ENCODE measurements at regions not wholly inside any gene's neighbourhood (a gene's known extent, or its start where the extent isn't known, plus 50 kb on each side); places are given as distances from the start of the nearest gene placed in this dataset.
"Not testable (repeated sequence)": the region's sequence is repeated elsewhere in the genome, so short reads cannot be mapped to it uniquely, and the experiment has no call there.

- DNase-seq: no peak
These were observed 112.1 kb downstream of the COPRS start for GRCh38 chr17:31746884-31747495.

GRCh38 chr17:31745964-31746600 is 113.0 kb downstream of the COPRS start:
- no peak for DNase-seq

DNA sequence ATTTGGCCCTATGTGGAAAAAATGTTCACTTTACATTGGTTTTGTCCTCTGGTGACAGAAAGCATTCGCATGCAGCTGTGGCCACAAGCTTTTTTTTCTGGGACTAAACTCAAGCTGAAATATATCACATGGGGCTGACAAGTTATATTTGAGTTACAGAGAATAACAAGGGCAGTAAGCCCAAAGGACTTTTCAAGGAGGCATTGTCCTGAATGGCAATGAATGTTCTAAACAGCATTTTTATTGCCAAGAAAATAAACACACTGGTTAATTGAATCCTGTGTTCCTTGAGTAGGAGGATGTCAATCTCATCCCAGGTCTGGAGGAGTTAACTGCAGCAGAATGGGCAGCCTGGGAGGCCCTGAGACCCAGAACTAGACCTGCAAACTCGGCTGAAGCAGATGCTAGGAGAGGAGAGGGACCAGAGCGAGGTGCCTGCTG is 114.5 kb downstream of the COPRS start:
- no peak for DNase-seq

DNA sequence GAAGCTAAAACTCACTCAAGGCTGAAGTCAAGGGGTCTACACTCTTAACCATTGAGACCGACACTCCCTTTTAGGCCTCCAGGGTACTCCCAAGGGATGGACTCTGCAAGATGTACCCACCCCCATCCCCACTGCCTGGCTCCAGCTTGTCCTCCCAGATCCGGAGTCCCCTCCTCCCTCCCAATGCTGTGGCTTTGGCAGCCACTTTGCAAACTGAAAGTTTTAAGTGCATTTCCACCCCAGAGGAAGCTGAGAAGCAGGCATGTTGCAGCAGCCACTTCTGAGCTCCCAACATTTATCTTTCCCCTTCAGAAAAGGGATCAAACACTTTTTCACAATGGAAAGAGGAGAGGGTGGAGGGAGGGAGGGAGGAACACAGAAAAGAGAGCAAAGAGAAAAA is 115.2 kb downstream of the COPRS start:
- peak; percentile 80 for DNase-seq

GRCh38 chr17:31741371-31741770 is 117.7 kb downstream of the COPRS start:
- DNase-seq: no peak

- DNase-seq: peak; percentile 77
These were observed 118.4 kb downstream of the COPRS start for GRCh38 chr17:31740611-31741082.

DNA sequence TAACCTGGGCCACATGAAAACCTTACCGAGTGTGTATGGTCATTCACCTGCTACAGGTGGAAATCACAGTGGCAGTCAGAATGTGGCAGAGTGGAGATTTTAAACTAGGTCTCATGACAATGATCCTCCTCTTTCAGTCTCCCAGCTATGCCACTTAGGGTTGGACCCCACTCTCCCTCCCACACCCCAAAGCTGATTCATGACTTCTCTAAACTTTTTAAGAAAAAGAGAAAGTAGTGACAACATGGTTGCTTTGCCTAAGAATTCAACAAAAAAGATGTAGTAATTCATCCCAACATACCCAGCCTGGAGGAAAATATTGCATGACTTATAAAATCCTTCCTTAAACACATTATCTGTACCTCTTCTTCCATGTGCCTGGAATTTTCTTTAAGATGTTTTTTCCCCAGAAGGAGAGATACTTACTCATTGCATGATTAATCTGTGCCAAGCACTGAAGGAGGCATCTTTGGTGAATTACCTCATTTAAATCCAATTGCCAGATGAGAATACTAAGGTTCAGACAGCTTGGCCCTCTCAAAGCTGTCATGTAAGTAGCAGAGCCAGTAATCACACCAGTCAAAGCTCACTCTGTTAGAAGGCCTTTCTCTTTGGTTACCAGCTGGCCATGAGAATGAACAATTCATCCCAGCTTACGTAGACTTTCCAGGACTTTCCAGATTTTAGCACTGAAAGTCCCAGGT is 119.9 kb downstream of the COPRS start:
- no peak for DNase-seq

- DNase-seq: no peak
These were observed 120.6 kb downstream of the COPRS start for GRCh38 chr17:31738488-31738887.

- no peak for DNase-seq
These were observed 121.0 kb downstream of the COPRS start for GRCh38 chr17:31738067-31738466.

DNA sequence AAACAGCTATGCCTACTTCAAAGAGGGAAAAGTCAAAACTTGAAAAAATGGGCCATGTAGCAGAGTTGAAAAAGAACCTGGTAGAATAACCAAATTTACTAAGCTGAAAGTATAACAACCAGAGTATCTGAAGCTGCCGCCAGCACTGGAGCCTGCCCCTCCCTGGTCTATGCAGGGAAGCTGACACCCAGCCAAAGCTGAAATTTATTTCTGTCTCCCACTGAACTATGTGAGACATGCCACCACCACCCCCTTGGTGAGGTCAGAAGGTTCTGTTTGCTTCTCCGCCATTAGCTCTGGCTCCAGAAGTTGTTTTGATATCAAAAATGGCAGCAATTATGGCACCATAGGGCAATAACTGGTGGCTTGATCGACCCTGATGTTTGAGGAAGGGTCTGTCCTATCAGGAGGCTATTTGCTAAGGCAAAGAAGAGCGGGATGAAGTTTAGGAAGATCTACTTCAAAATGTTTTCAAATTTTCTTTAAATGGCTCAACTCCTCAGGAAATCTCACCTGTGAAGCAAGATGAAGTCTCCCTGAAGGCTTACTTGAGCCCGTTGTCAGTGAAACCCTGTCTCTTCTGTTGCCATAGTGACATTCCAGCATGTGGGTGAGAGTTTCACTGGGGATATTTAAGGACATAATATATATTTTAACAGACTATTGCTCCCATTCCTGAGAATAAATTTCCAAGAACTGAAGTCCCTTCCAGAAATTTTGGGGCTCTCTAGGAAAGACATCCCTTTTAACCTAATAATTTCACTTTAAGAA is 122.0 kb downstream of the COPRS start:
- DNase-seq: no peak

DNA sequence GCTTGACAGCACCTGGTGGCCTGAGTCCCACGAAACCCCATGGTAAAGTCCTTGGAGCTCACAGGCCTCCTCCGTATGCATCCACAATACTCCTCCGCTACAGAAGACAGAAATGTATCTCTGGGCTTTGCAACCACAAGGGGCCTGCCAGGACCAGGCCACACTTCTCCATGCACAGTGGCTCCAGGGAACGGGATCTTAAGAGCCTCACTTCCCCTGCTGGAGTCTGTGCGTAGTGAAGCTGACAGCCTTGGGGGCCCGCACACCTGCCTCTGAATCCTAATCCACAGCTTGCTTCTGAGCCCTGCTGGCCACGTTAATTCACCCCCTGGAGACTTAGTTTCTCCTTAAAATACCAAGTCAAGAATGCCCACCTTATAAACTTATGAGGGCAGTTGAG is 125.7 kb downstream of the COPRS start:
- peak; percentile 77 for DNase-seq

DNA sequence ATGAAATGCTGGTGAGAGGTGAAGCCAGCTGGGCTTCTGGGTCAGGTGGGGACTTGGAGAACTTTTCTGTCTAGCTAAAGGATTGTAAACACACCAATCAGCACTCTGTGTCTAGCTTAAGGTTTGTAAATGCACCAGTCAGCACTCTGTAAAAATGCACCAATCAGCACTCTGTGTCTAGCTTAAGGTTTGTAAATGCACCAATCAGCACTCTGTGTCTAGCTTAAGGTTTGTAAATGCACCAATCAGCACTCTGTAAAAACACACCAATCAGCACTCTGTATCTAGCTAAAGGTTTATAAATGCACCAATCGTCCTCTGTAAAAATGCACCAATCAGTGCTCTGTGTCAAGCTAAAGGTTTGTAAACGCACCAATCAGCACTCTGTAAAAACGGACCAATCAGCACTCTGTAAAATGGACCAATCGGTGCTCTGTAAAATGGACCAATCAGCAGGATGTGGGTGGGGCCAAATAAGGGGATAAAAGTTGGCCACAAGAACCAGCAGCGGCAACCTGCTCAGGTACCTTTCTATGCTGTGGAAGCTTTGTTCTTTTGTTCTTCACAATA is 127.4 kb downstream of the COPRS start:
- DNase-seq: not testable (repeated sequence)

DNA sequence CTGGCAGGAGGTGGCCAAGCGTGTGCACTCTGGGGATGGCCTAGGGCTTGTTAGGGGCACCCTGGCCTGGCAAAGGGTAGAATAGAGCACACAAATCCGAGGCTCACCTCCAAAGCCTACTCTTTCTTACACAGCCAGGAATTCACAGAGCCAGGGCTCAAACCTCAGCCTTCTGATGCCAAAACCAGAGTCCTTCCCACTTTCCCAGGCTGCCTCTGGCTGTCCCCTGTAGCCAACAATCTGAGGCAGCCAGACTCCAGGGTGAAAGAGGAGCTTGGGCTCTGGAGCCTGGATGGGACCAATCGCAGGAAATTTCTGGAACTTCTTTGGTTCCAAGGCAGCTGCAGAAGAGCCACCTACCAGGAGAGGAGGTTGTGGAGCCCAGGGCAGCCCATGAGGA is 127.9 kb downstream of the COPRS start:
- no peak for DNase-seq

DNA sequence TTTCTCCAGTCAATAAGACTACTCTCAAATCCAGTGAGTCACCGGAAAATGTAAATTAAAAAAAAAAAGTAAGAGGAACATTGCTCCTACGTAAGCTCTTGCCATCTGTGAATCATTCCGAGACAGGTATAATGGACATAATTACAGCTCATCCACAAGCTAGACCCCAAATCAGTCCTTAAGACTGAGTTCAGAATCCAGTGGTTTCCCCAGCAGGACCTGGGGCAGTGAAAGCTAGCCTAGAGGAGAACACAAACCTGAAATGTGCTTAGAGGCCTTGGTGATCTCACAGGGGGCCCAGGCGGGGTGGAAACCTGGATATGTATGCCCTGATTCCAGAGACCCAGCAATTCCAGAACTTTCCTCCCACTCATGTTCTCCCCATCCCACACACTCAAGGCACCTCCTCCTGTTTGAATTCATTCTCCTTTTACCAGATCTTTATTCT is 132.0 kb downstream of the COPRS start:
- peak; percentile 46 for DNase-seq

DNA sequence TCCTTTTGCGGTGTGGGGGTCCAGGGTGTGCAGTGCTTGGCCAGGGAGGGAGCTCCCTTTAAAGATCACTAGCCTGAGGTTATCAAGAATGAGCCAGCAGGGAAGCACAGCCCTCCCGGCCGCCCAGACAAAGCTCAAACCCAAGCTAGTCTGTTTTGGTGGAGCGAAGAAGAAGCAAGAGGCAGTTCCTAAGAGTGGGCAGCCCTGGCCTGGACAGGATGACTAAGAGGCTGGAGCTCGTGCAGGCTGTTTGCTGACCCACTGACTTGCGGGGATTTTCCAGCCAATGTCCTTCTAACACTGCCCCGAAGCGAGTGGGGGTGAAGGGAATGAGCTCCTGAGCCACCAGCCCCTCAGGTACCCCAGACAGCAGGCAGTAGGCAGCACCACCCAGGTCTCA is 134.4 kb downstream of the COPRS start:
- no peak for DNase-seq

- DNase-seq: no peak
These were observed 135.0 kb downstream of the COPRS start for GRCh38 chr17:31724026-31724425.

DNA sequence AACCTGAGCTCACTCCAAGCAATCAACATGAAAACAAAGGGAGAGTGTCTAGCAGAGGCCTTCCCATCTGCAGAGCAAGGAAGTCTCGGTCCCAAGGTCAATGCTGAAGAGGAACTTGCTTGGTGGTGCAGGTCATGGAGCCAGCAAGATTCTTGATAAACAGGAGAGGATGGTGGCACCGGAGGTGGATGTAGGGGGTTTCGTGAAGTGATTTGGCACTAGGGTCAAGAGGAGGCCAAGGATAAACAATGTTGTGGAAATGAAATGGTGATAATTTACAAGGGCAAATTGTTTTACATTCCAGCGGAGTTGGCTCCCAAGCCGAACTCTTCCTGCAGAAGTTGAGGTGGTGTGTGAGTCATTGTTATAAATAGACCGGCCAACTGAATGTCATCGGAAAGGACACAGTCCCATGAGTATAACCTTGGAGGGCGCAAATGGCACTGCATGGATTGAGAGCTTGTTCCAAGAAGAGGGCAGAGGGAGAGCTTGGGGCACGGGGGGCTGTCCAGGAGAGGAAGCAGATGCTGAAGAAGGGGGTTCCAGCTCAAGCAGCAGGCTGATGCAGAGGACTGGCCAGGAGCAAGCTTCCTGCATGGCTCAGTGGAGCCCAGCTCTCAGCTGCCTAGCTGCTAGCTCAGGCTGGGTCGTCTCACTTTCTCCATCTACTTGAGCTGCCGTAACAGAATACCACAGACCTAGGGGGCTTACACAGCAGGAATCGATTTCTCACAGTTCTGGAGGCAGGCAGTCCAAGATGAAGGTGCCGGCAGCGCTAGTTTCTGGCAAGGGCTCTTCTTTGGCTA is 136.6 kb downstream of the COPRS start:
- no peak for DNase-seq

- no peak for DNase-seq
These were observed 137.6 kb downstream of the COPRS start for GRCh38 chr17:31721291-31722025.

DNA sequence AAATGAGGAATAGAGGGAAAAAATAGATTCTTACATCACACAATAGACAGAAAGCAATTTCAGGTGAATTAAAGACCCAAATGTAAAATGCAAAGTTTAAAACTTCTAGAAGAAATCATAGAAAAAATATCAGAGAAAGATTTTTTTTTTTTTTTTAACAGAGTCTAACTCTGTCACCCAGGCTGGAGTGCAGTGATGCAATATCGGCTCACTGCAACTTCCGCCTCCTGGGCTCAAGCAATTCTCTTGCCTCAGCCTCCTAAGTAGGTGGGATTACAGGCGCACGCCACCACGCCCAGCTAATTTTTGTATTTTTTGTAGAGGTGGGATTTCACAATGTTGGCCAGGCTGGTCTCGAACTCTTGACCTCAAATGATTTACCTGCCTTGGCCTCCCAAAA is 141.8 kb downstream of the COPRS start:
- not testable (repeated sequence) for DNase-seq

DNA sequence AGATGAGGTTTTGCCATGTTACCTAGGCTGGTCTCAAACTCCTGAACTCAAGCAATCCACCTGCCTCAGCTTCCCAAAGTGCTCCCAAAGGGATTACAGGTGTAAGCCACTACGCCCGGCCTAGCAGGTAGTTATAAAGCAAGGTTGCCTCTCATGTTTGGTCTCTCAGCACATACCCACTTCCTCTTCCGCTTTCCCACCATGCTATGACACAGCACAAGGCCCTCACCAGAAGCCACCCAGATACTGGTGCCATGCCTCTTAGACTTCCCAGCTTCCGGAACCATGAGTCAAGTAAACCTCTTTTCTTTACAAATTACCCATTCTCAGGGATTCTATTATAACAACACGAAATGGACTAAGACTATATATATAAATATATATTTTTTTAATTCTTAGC is 143.6 kb downstream of the COPRS start:
- DNase-seq: no peak

- DNase-seq: no peak
These were observed 154.6 kb downstream of the COPRS start for GRCh38 chr17:31704483-31704882.

All from islet precursor cell (in vitro differentiated cells).